SK-N-SH (cell line): ENCODE measurements at regions not wholly inside any gene's neighbourhood (a gene's known extent, or its start where the extent isn't known, plus 50 kb on each side); places are given as distances from the start of the nearest gene placed in this dataset.

ENCODE experiments used
- CTCF ChIP-seq: fragments of 200-600 bp; sonication (generic); IDR thresholded peaks from 2 replicates; pipeline ENCODE4 v1.6.1; 2017; ENCODE audit warnings: antibody characterized with exemption, mild to moderate bottlenecking, moderate library complexity
- ELF1 ChIP-seq: IDR thresholded peaks from 2 replicates; pipeline ENCODE4 v1.4.0; 2012
- EZH2phosphoT487 ChIP-seq: fragments of 200-600 bp; sonication (generic); IDR thresholded peaks from 2 replicates; pipeline ENCODE4 v1.6.1; 2017; ENCODE audit warnings: low read depth, mixed run types, mild to moderate bottlenecking, antibody characterized with exemption, moderate library complexity, borderline replicate concordance
- FOXJ3 ChIP-seq: sonication (generic); formaldehyde crosslinking; IDR thresholded peaks from 2 replicates; pipeline ENCODE4 v1.5.1; 2020; ENCODE audit warnings: mild to moderate bottlenecking, missing genetic modification reagents
- GABPA ChIP-seq: IDR thresholded peaks from 2 replicates; pipeline ENCODE4 v1.4.0; 2012; ENCODE audit warnings: low read depth, mild to moderate bottlenecking
- NFIC ChIP-seq: IDR thresholded peaks from 2 replicates; pipeline ENCODE4 v1.4.0; 2012; ENCODE audit warnings: borderline replicate concordance
- NRF1 ChIP-seq: IDR thresholded peaks from 2 replicates; pipeline ENCODE4 v1.6.1; 2012; ENCODE audit warnings: low read depth, mild to moderate bottlenecking, low read length
- RCOR1 ChIP-seq: fragments of 150-350 bp; IDR thresholded peaks from 2 replicates; pipeline ENCODE4 v1.6.1; 2017; ENCODE audit warnings: antibody characterized with exemption, low read length
- REST ChIP-seq: IDR thresholded peaks from 2 replicates; pipeline ENCODE4 v1.6.1; 2012; ENCODE audit warnings: mild to moderate bottlenecking, low read depth, low read length, moderate library complexity
- RXRA ChIP-seq: IDR thresholded peaks from 2 replicates; pipeline ENCODE4 v1.4.0; 2012; ENCODE audit warnings: low read depth, mild to moderate bottlenecking, borderline replicate concordance
- TAF1 ChIP-seq: IDR thresholded peaks from 2 replicates; pipeline ENCODE4 v1.6.1; 2012; ENCODE audit warnings: low read depth, mild to moderate bottlenecking, low read length, moderate library complexity, borderline replicate concordance
- TF ChIP-seq, protein P1 (sequence below): fragments of 150-350 bp; IDR thresholded peaks from 2 replicates; pipeline ENCODE4 v1.6.1; 2017; ENCODE audit warnings: antibody characterized with exemption, low read length, low read depth, borderline replicate concordance

GRCh38 chr12:18165889-18166288 lies 75.9 kb upstream of the RERGL start:
- TF ChIP-seq RXRA: no peak
- no peak for TF ChIP-seq NRF1
- no peak for TF ChIP-seq CTCF
- TF ChIP-seq TAF1: no peak
- no peak for TF ChIP-seq REST
- TF ChIP-seq FOXJ3: no peak
- no peak for TF ChIP-seq NFIC
- no peak for TF ChIP-seq RCOR1
- no peak for TF ChIP-seq EZH2phosphoT487
- no peak for TF ChIP-seq GABPA
- TF ChIP-seq, protein P1, sequence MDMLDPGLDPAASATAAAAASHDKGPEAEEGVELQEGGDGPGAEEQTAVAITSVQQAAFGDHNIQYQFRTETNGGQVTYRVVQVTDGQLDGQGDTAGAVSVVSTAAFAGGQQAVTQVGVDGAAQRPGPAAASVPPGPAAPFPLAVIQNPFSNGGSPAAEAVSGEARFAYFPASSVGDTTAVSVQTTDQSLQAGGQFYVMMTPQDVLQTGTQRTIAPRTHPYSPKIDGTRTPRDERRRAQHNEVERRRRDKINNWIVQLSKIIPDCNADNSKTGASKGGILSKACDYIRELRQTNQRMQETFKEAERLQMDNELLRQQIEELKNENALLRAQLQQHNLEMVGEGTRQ: no peak
- TF ChIP-seq ELF1: no peak
